Peyer's patch (tissue), 4 donors: ENCODE measurements at regions not wholly inside any gene's neighbourhood (a gene's known extent, or its start where the extent isn't known, plus 50 kb on each side); places are given as distances from the start of the nearest gene placed in this dataset.

Experiments used
- CTCF ChIP-seq, 6 experiments: fragments of 450-650 bp in 4 of 6; fragments of 200-600 bp in 2 of 6; sonication (generic) in 1 of 6; IDR thresholded peaks; one replicate each; pipeline ENCODE4 v1.5.1; 2017 to 2019; ENCODE audit warnings: antibody characterized with exemption in 6 of 6, mild to moderate bottlenecking in 3 of 6, moderate library complexity in 1 of 6
- POLR2A ChIP-seq, 2 donors: fragments of 450-650 bp; IDR thresholded peaks; one replicate each; pipeline ENCODE4 v1.5.1; 2017; ENCODE audit warnings: antibody characterized with exemption in 2 of 2, mild to moderate bottlenecking in 2 of 2, moderate library complexity in 2 of 2

GRCh38 chr3:163518065-163518464 is 1560.2 kb downstream of the SI start:
- no peak for TF ChIP-seq CTCF (IDR thresholded peaks at IDR 0.05)
- no peak for TF ChIP-seq POLR2A (IDR thresholded peaks at IDR 0.05)
